H1 (cell line): ENCODE measurements at regions not wholly inside any gene's neighbourhood (a gene's known extent, or its start where the extent isn't known, plus 50 kb on each side); places are given as distances from the start of the nearest gene placed in this dataset.

Experiments
- BACH1 ChIP-seq: IDR thresholded peaks from 2 replicates; pipeline ENCODE4 v1.6.1; 2012; ENCODE audit warnings: low read length, improper control_type of control experiment
- CHD2 ChIP-seq: IDR thresholded peaks from 2 replicates; pipeline ENCODE4 v1.6.1; 2012; ENCODE audit warnings: low read length, improper control_type of control experiment
- CHD7 ChIP-seq: fragments of 300-600 bp; sonication (generic); IDR thresholded peaks from 2 replicates; pipeline ENCODE4 v1.7.1; 2012; ENCODE audit warnings: low read length, moderate library complexity, mild to moderate bottlenecking, inconsistent platforms; ENCODE audit not compliant: insufficient replicate concordance
- EGR1 ChIP-seq: IDR thresholded peaks from 2 replicates; pipeline ENCODE4 v1.6.1; 2011; ENCODE audit warnings: low read depth, low read length, borderline replicate concordance
- EZH2 ChIP-seq: fragments of 200-600 bp; sonication (generic); IDR thresholded peaks from 2 replicates; pipeline ENCODE4 v1.7.1; 2012; ENCODE audit warnings: low read depth, mild to moderate bottlenecking, moderate library complexity, low read length, inconsistent platforms; ENCODE audit not compliant: severe bottlenecking
- GABPA ChIP-seq: IDR thresholded peaks from 2 replicates; pipeline ENCODE4 v1.6.1; 2011; ENCODE audit warnings: mild to moderate bottlenecking, low read length, moderate library complexity, borderline replicate concordance; ENCODE audit not compliant: insufficient read depth
- KDM5A ChIP-seq: fragments of 200-600 bp; IDR thresholded peaks from 2 replicates; pipeline ENCODE4 v1.7.1; 2012; ENCODE audit warnings: mild to moderate bottlenecking, low read length, inconsistent platforms, mixed read lengths
- POLR2A ChIP-seq, 2 experiments: IDR thresholded peaks; 1 replicate in 1 of 2; 2 replicates in 1 of 2; pipeline ENCODE4 v1.6.1; 2011; ENCODE audit warnings: low read depth in 2 of 2, low read length in 2 of 2, mild to moderate bottlenecking in 2 of 2; ENCODE audit errors: control extremely low read depth in 1 of 2
- SP4 ChIP-seq: IDR thresholded peaks from 2 replicates; pipeline ENCODE4 v1.6.1; 2012; ENCODE audit warnings: low read length, inconsistent platforms

DNA sequence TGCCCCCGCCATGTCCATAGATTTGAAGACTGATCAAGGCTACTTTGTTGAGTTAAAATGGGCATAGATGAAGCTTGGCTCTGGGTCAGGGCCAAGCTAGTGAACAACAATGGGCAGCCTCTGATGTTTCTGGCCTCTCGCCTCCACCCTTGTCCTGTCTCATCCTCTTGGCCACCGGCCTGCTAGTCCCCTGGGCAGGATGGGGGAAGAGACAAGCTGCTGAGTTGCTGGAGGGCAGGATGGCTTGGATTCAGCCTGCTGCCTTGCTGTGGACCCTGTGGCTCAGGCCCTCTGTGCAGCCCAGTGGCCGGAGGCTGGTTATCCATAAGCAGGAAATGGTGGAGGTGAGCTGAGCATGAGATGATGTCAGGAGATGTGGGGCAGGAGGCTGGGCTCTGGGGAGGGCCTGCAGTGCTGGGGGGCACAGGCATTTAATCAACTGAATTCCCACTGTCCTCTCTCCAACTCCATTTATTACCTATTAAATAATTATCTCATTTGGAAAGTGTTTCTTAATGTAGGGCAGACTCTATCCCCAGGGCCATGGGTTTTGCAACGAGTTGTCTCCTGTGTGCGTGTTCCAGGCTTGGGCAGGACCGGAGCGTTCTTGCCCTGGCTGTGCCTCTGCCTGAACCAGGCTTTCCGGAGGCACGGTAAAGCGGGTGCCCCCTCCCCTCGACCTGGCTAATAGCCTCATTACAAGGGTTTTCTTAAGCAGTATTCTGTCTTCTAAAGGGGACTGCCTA, 122.9 kb downstream of the GLI2 start (continued):
- no peak for TF ChIP-seq CHD7
- no peak for TF ChIP-seq EGR1
- no peak for TF ChIP-seq POLR2A (IDR thresholded peaks at IDR 0.05; ENCODE audit: control extremely low read depth in 1 of 2, low read depth in 2 of 2, low read length in 2 of 2)
- no peak for TF ChIP-seq KDM5A
- TF ChIP-seq BACH1: no peak
- no peak for TF ChIP-seq GABPA
- no peak for TF ChIP-seq SP4
- no peak for TF ChIP-seq CHD2
- no peak for TF ChIP-seq EZH2
